DOHH2 (cell line): ENCODE measurements at regions not wholly inside any gene's neighbourhood (a gene's known extent, or its start where the extent isn't known, plus 50 kb on each side); places are given as distances from the start of the nearest gene placed in this dataset.

Experiments
- H3F3A ChIP-seq: fragments of 200-600 bp; sonication (generic), shearing (Covaris generic); 2 replicates; pipeline ENCODE4 v1.6.0; 2016; ENCODE audit warnings: antibody characterized with exemption, mild to moderate bottlenecking; ENCODE audit not compliant: control insufficient read depth, insufficient read depth
- H3K27ac ChIP-seq: fragments of 200-600 bp; sonication (generic); 2 replicates; pipeline ENCODE4 v1.5.1; 2014; ENCODE audit warnings: low read depth, mild to moderate bottlenecking, low read length, moderate library complexity
- H3K27me3 ChIP-seq: fragments of 200-600 bp; sonication (generic); 2 replicates; pipeline ENCODE4 v1.6.1; 2014; ENCODE audit warnings: mild to moderate bottlenecking, low read length, mixed read lengths; ENCODE audit not compliant: control insufficient read depth
- H3K36me3 ChIP-seq: fragments of 200-600 bp; sonication (generic); 2 replicates; pipeline ENCODE4 v1.6.1; 2014; ENCODE audit warnings: mild to moderate bottlenecking, low read length, moderate library complexity, mixed read lengths; ENCODE audit not compliant: control insufficient read depth
- H3K4me1 ChIP-seq: fragments of 200-600 bp; sonication (generic); 2 replicates; pipeline ENCODE4 v1.6.1; 2014; ENCODE audit warnings: mild to moderate bottlenecking, low read length, mixed read lengths; ENCODE audit not compliant: control insufficient read depth
- H3K4me2 ChIP-seq: fragments of 200-600 bp; sonication (generic); 2 replicates; pipeline ENCODE4 v1.6.0; 2014; ENCODE audit warnings: mild to moderate bottlenecking, low read length, moderate library complexity
- H3K4me3 ChIP-seq: fragments of 200-600 bp; sonication (generic); 2 replicates; pipeline ENCODE4 v1.5.1; 2014; ENCODE audit warnings: mild to moderate bottlenecking, low read length, mixed read lengths
- H3K79me2 ChIP-seq: fragments of 200-600 bp; sonication (generic); 2 replicates; pipeline ENCODE4 v1.6.1; 2014; ENCODE audit warnings: mild to moderate bottlenecking, low read length, mixed read lengths; ENCODE audit not compliant: control insufficient read depth
- H3K9me2 ChIP-seq: fragments of 200-600 bp; sonication (generic); replicated peaks from 2 replicates; pipeline ENCODE4 v1.6.1; 2014; ENCODE audit warnings: mild to moderate bottlenecking, low read length, mixed read lengths; ENCODE audit not compliant: control insufficient read depth
- H3K9me3 ChIP-seq: fragments of 200-600 bp; sonication (generic); 2 replicates; pipeline ENCODE4 v1.6.1; 2014; ENCODE audit warnings: antibody characterized with exemption, low read length, mixed read lengths; ENCODE audit not compliant: control insufficient read depth, insufficient read depth
- H4K20me1 ChIP-seq: fragments of 200-600 bp; sonication (generic); 2 replicates; pipeline ENCODE4 v1.6.0; 2014; ENCODE audit warnings: low read depth, mild to moderate bottlenecking, antibody characterized with exemption, low read length, moderate library complexity; ENCODE audit not compliant: control insufficient read depth, insufficient read depth
- EZH2phosphoT487 ChIP-seq: fragments of 200-600 bp; sonication (generic); IDR thresholded peaks from 2 replicates; pipeline ENCODE4 v1.6.1; 2017; ENCODE audit warnings: borderline replicate concordance, mild to moderate bottlenecking, antibody characterized with exemption, low read length, moderate library complexity, mixed read lengths
- TF ChIP-seq, protein P1 (sequence below): fragments of 200-600 bp; sonication (generic); IDR thresholded peaks from one replicate; pipeline ENCODE4 v1.5.1; 2014; ENCODE audit warnings: antibody characterized with exemption, mild to moderate bottlenecking, low read depth, low read length; ENCODE audit not compliant: poor library complexity, severe bottlenecking

GRCh38 chr2:58448065-58448507 lies 207.0 kb upstream of the FANCL start:
- H3K9me3 ChIP-seq: no peaks in the 10 kb centered on the region
- H3K27me3 ChIP-seq: peaks cover 6% of the 10 kb centered on the region; the same call in 1 of the 2 replicates
- H3K4me3 ChIP-seq: no peak overlapping the region
- peaks cover 3% of the 10 kb centered on the region; the same call in 1 of the 2 replicates for H4K20me1 ChIP-seq
- no peak overlapping the region for H3K4me2 ChIP-seq
- TF ChIP-seq, protein P1, sequence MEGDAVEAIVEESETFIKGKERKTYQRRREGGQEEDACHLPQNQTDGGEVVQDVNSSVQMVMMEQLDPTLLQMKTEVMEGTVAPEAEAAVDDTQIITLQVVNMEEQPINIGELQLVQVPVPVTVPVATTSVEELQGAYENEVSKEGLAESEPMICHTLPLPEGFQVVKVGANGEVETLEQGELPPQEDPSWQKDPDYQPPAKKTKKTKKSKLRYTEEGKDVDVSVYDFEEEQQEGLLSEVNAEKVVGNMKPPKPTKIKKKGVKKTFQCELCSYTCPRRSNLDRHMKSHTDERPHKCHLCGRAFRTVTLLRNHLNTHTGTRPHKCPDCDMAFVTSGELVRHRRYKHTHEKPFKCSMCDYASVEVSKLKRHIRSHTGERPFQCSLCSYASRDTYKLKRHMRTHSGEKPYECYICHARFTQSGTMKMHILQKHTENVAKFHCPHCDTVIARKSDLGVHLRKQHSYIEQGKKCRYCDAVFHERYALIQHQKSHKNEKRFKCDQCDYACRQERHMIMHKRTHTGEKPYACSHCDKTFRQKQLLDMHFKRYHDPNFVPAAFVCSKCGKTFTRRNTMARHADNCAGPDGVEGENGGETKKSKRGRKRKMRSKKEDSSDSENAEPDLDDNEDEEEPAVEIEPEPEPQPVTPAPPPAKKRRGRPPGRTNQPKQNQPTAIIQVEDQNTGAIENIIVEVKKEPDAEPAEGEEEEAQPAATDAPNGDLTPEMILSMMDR: peak; percentile 85
- TF ChIP-seq EZH2phosphoT487: no peak
- no peaks in the 10 kb centered on the region for H3K9me2 ChIP-seq
- H3K36me3 ChIP-seq: no peaks in the 10 kb centered on the region
- H3F3A ChIP-seq: no peaks in the 10 kb centered on the region
- no peak overlapping the region for H3K27ac ChIP-seq
- H3K79me2 ChIP-seq: no peaks in the 10 kb centered on the region
- H3K4me1 ChIP-seq: no peaks in the 10 kb centered on the region

- no peaks in the 10 kb centered on the region for H3K9me3 ChIP-seq
- TF ChIP-seq, protein P1: no peak
- TF ChIP-seq EZH2phosphoT487: no peak
- H3K27me3 ChIP-seq: peaks cover 6% of the 10 kb centered on the region; the same call in 1 of the 2 replicates
- H3K4me2 ChIP-seq: no peak overlapping the region
- no peak overlapping the region for H3K4me3 ChIP-seq
- peaks cover 3% of the 10 kb centered on the region; the same call in 1 of the 2 replicates for H4K20me1 ChIP-seq
- no peaks in the 10 kb centered on the region for H3K36me3 ChIP-seq
- no peaks in the 10 kb centered on the region for H3K4me1 ChIP-seq
- no peak overlapping the region for H3K27ac ChIP-seq
- H3K79me2 ChIP-seq: no peaks in the 10 kb centered on the region
- no peaks in the 10 kb centered on the region for H3K9me2 ChIP-seq
- no peaks in the 10 kb centered on the region for H3F3A ChIP-seq
Measured at GRCh38 chr2:58447586-58447985, 206.5 kb upstream of the FANCL start.

DNA sequence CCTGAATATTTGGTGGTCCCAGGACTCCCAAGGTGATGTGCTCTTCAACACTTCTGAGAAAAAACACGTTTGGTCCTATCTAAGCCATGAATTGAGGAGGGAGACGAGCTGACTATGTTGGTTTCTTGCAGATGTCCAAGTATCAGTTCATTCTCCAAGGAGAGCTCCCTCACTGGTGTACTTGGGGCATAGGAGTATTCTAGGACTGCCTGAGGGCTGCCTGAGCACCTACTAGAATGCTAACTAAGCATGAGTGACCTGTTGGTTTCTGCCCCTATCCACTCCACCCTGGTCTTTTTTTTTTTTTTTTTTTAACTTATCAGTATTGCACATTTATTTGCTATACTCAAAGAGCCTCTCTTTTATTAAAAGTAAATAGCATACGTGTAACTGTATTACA lies 200.5 kb upstream of the FANCL start:
- Histone ChIP-seq H3K27ac (no peak overlapping the region), H3F3A (no peaks in the 10 kb centered on the region), H3K4me3 (no peak overlapping the region), H3K9me3 (no peaks in the 10 kb centered on the region), H4K20me1 (no peaks in the 10 kb centered on the region), H3K4me2 (no peak overlapping the region), H3K27me3 (peaks cover 8% of the 10 kb centered on the region; the same call in 1 of the 2 replicates), H3K4me1 (no peaks in the 10 kb centered on the region), H3K36me3 (no peaks in the 10 kb centered on the region), H3K79me2 (no peaks in the 10 kb centered on the region), H3K9me2 (no peaks in the 10 kb centered on the region)
- TF ChIP-seq, protein P1: no peak
- no peak for TF ChIP-seq EZH2phosphoT487
